ENCODE measurements at regions not wholly inside any gene's neighbourhood (a gene's known extent, or its start where the extent isn't known, plus 50 kb on each side); places are given as distances from the start of the nearest gene placed in this dataset.

DNA sequence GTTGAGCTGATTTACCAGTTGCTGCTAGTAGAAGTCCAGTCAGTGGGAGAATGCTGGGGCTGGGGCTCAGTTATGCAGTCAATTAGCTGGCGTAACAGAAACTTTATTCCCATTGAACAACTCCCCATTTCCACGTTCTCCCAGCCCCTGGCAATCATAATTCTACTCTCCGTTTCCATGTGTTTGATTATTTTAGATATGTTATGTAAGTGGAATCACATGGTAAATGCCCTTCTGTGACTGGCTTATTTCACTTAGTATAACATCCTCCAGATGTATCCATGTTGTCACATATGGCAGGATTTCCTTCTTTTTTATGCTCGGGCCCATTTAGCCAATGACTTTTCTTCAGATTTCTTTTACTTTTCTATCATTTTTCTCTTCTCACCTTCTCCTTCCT is 61.1 kb upstream of the EXOC4 start:
- DNase-seq (ENCODE audit: low spot score), result no peak

GRCh38 chr7:133195868-133196267 is 57.0 kb upstream of the EXOC4 start:
- DNase-seq (ENCODE audit: low spot score), result no peak

- no peak for DNase-seq (ENCODE audit: low spot score)
These were observed 55.8 kb upstream of the EXOC4 start for GRCh38 chr7:133196856-133197612.

GRCh38 chr7:133197972-133198544 is 54.8 kb upstream of the EXOC4 start:
- no peak for DNase-seq (ENCODE audit: low spot score)

DNA sequence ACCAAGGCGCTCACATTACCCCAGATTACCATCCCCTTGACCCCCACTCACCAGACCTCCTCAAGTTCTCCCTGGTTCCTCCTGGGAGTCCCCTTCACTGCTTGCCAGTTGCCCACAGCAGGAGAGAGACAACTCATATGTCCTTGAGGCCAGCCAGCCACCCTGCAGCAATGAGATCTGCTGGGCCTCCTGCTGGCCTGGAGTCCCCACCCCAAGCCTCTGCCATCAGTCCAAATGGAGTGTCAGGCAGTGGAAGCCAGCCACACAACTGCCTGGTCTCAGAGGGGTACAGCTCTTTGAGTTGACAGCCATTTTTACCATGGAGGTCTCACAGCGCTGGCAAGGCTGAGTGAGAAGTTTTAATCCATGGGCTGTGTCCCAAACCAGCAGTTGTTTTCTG is 53.0 kb upstream of the EXOC4 start:
- DNase-seq (ENCODE audit: low spot score), result no peak

- no peak for DNase-seq (ENCODE audit: low spot score)
These were observed 51.4 kb upstream of the EXOC4 start for GRCh38 chr7:133201470-133201869.

DNA sequence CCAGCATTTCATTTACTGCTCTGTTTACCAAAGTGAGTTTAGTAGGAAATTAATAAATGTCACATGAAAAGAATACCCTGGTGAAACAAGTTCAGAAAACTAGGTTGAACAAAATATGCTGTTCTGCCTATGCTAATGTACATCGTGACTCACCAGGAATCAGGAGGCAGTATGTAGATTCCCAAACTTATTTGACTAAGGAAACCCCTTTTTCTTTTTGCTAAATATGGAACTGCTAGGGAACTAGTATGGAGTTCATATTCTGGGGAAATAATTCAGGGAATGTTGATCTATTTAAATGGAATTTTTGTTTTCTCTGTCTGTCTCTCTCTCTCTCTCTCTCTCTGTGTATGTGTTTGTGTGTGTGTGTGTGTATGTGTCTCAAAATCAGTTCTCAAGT is 49.9 kb upstream of the EXOC4 start:
- no peak for DNase-seq (ENCODE audit: low spot score)

All from NAMALWA (cell line).